Peyer's patch (tissue), 4 donors: ENCODE measurements at regions not wholly inside any gene's neighbourhood (a gene's known extent, or its start where the extent isn't known, plus 50 kb on each side); places are given as distances from the start of the nearest gene placed in this dataset.

Experiments used
- CTCF ChIP-seq, 6 experiments: fragments of 450-650 bp in 4 of 6; fragments of 200-600 bp in 2 of 6; sonication (generic) in 1 of 6; IDR thresholded peaks; one replicate each; pipeline ENCODE4 v1.5.1; 2017 to 2019; ENCODE audit warnings: antibody characterized with exemption in 6 of 6, mild to moderate bottlenecking in 3 of 6, moderate library complexity in 1 of 6
- POLR2A ChIP-seq, 2 donors: fragments of 450-650 bp; IDR thresholded peaks; one replicate each; pipeline ENCODE4 v1.5.1; 2017; ENCODE audit warnings: antibody characterized with exemption in 2 of 2, mild to moderate bottlenecking in 2 of 2, moderate library complexity in 2 of 2

- TF ChIP-seq CTCF (IDR thresholded peaks at IDR 0.05) (no peak), POLR2A (IDR thresholded peaks at IDR 0.05) (no peak)
Measured at GRCh38 chr2:102091121-102091520, 51.4 kb upstream of the IL1R1 start.
